Spleen (tissue), 11 donors: ENCODE measurements at regions not wholly inside any gene's neighbourhood (a gene's known extent, or its start where the extent isn't known, plus 50 kb on each side); places are given as distances from the start of the nearest gene placed in this dataset.

Source experiments
- DNase-seq: peaks from one replicate; pipeline ENCODE4 v3.0.0-alpha.2; 2020
- H3K27ac ChIP-seq, 8 donors: fragments of 200-600 bp; sonication (generic) in 7 of 8; 1 replicate in 4 of 8; 2 replicates in 4 of 8; pipeline versions ENCODE4 v1.5.0 to v1.8.0; 2016 to 2021; ENCODE audit warnings: inconsistent platforms in 4 of 8, mild to moderate bottlenecking in 4 of 8, moderate library complexity in 1 of 8
- H3K27me3 ChIP-seq, 7 donors: fragments of 200-600 bp; sonication (generic) in 6 of 7; replicated peaks in 1 of 7; 1 replicate in 4 of 7; 2 replicates in 3 of 7; pipeline versions ENCODE4 v1.5.0 to v1.8.0; 2016 to 2021; ENCODE audit warnings: inconsistent platforms in 3 of 7, mild to moderate bottlenecking in 1 of 7
- H3K36me3 ChIP-seq, 6 donors: fragments of 200-600 bp; sonication (generic) in 5 of 6; 1 replicate in 4 of 6; 2 replicates in 2 of 6; pipeline versions ENCODE4 v1.5.0 to v1.8.0; 2016 to 2021; ENCODE audit warnings: inconsistent platforms in 2 of 6
- H3K4me1 ChIP-seq, 6 donors: fragments of 200-600 bp; sonication (generic) in 5 of 6; 1 replicate in 3 of 6; 2 replicates in 3 of 6; pipeline versions ENCODE4 v1.5.0 to v1.8.0; 2016 to 2021; ENCODE audit warnings: inconsistent platforms in 3 of 6
- H3K4me3 ChIP-seq, 8 donors: fragments of 200-600 bp; sonication (generic) in 7 of 8; 1 replicate in 4 of 8; 2 replicates in 4 of 8; pipeline versions ENCODE4 v1.5.0 to v1.8.0; 2016 to 2021; ENCODE audit warnings: inconsistent platforms in 4 of 8, mild to moderate bottlenecking in 4 of 8, moderate library complexity in 2 of 8
- H3K9me3 ChIP-seq, 8 donors: fragments of 200-600 bp; sonication (generic) in 7 of 8; 1 replicate in 4 of 8; 2 replicates in 4 of 8; pipeline versions ENCODE4 v1.5.0 to v1.8.0; 2016 to 2021; ENCODE audit warnings: inconsistent platforms in 4 of 8
- POLR2A ChIP-seq, 3 donors: fragments of 450-650 bp; IDR thresholded peaks; one replicate each; pipeline ENCODE4 v1.5.1; 2017; ENCODE audit warnings: antibody characterized with exemption in 3 of 3, mild to moderate bottlenecking in 1 of 3
- POLR2AphosphoS5 ChIP-seq, 3 donors: sonication (generic); formaldehyde crosslinking; IDR thresholded peaks; one replicate each; pipeline ENCODE4 v1.5.1; 2017; ENCODE audit warnings: antibody characterized with exemption in 3 of 3
- WGBS, 5 donors: extraction: QIAGEN DNeasy Blood & Tissue Kit in 3 of 5; methylation state at CpG; one replicate each; pipeline versions ENCODE4 v1.1.5 to v1.1.7; 2013 to 2018; 5-methylcytosine and 5-hydroxymethylcytosine counted together
- intact Hi-C: fragments of 100-400 bp; cut with DNase I; formaldehyde crosslinking; loops from one replicate; pipeline ENCODE4 v1.15.0; 2023; ENCODE audit warnings: low total_unique reads
- TF ChIP-seq, protein P1 (sequence below), 11 experiments: fragments of 200-600 bp in 7 of 11; fragments of 450-650 bp in 4 of 11; sonication (generic) in 4 of 11; IDR thresholded peaks in 8 of 11; conservative IDR thresholded peaks in 3 of 11; 1 replicate in 7 of 11; 2 replicates in 4 of 11; pipeline versions ENCODE4 v1.4.0 to v1.8.0; 2016 to 2021; ENCODE audit warnings: antibody characterized with exemption in 11 of 11, inconsistent platforms in 4 of 11, mild to moderate bottlenecking in 1 of 11
- donor health status: healthy with polysubstance abuse.
- donor health status: DM: no; HTN: no; CAD: no; lungs with moderate emphysema.
- donor health status: DM: no; HTN: no; CAD: no.
- donor health status: Bipolar disorder and iron deficiency.
- donor health status: healthy.
- donor health status: DM: no; HTN: no; CAD: no.
- donor health status: DM: yes; HTN: yes; CAD: no.

DNA sequence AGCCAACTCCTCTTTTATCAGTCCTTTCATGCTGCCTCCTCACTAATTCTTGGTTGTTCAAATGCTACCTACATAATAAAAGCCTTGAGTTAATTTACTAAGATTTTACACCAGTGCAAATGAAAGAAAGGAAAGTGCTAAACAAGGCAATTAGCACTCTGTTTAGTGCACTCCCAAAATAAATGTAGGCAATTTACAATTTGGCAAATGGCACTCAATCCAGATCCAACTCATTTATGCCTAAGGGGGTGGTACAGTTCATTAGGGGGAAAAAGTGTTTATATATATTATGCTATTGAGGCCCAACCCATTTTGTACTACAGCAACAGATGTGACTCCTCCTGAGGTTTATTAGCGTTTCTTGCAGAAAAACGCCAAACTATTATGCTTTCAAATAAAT, 370.1 kb downstream of the NR2F2 start:
- H3K9me3 ChIP-seq, result no peaks in the 10 kb centered on the region
- no peaks in the 10 kb centered on the region for H3K4me1 ChIP-seq
- TF ChIP-seq POLR2AphosphoS5 (IDR thresholded peaks at IDR 0.05), result no peak
- no peak for TF ChIP-seq POLR2A (IDR thresholded peaks at IDR 0.05)
- TF ChIP-seq, protein P1, sequence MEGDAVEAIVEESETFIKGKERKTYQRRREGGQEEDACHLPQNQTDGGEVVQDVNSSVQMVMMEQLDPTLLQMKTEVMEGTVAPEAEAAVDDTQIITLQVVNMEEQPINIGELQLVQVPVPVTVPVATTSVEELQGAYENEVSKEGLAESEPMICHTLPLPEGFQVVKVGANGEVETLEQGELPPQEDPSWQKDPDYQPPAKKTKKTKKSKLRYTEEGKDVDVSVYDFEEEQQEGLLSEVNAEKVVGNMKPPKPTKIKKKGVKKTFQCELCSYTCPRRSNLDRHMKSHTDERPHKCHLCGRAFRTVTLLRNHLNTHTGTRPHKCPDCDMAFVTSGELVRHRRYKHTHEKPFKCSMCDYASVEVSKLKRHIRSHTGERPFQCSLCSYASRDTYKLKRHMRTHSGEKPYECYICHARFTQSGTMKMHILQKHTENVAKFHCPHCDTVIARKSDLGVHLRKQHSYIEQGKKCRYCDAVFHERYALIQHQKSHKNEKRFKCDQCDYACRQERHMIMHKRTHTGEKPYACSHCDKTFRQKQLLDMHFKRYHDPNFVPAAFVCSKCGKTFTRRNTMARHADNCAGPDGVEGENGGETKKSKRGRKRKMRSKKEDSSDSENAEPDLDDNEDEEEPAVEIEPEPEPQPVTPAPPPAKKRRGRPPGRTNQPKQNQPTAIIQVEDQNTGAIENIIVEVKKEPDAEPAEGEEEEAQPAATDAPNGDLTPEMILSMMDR (IDR thresholded peaks at IDR 0.05 in 8 of 11, conservative IDR thresholded peaks at IDR 0.05 in 3 of 11), result no peak
- WGBS, 5 donors, result 55 to 80% (median 63%) methylated on average over 2 of the region's 2 CpGs
- no peaks in the 10 kb centered on the region for H3K27me3 ChIP-seq
- DNase-seq, result no peak
- H3K4me3 ChIP-seq, result no peak overlapping the region
- intact Hi-C loops, result no loop called here
- no peaks in the 10 kb centered on the region for H3K36me3 ChIP-seq
- no peak overlapping the region for H3K27ac ChIP-seq

DNA sequence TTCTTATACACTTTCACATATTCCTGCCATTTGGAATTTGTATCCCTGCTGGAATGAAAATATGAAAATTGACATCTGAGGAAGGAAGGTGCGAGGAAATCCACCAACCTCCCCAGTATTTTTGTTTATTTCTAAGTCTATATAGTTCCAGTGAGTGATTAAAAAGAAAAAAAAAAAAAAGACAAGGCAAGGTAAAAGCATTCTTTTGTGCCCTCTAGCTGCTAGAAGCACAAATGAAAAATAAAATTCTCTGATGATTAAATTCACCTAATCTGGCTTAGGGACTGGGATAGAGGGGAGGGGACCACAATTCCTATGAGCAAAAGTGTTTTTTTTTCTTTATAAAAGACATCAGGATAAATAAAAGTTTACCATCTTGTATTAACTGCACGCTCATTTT, 370.9 kb downstream of the NR2F2 start:
- DNase-seq, result no peak
- WGBS, 5 donors, result 77 to 81% (median 80%) methylated on average over 2 of the region's 2 CpGs
- intact Hi-C loops, result no loop called here
- Histone ChIP-seq H3K27me3 (no peaks in the 10 kb centered on the region), H3K36me3 (no peaks in the 10 kb centered on the region), H3K27ac (no peak overlapping the region), H3K4me3 (no peak overlapping the region), H3K9me3 (no peaks in the 10 kb centered on the region), H3K4me1 (no peaks in the 10 kb centered on the region)
- TF ChIP-seq POLR2AphosphoS5 (IDR thresholded peaks at IDR 0.05), result no peak
- TF ChIP-seq, protein P1 (IDR thresholded peaks at IDR 0.05 in 8 of 11, conservative IDR thresholded peaks at IDR 0.05 in 3 of 11), result no peak
- no peak for TF ChIP-seq POLR2A (IDR thresholded peaks at IDR 0.05)

DNA sequence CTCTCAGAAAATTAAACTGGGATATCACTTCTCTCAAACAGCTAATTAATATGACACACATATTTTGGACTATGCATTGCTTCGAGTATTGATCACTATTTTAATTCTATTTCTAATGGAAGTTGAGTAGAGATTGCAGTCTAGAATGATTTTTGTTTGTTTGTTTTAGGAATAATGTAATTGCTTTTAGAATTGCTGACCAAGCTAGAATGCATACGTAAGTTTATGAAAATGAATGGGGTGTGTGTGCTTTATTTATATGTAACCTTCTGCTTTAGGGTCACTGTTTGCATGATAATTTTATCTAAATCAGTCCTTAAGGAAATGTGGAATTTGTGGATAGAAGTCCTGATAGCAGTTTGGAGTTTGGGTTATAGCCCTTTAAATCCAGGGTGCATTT, 371.4 kb downstream of the NR2F2 start:
- Histone ChIP-seq H3K36me3 (no peaks in the 10 kb centered on the region), H3K4me1 (no peaks in the 10 kb centered on the region), H3K4me3 (no peak overlapping the region), H3K9me3 (no peaks in the 10 kb centered on the region), H3K27me3 (no peaks in the 10 kb centered on the region), H3K27ac (no peak overlapping the region)
- 57 to 68% (median 60%) methylated on average over 2 of the region's 2 CpGs for WGBS, 5 donors
- DNase-seq, result no peak
- no peak for TF ChIP-seq POLR2AphosphoS5 (IDR thresholded peaks at IDR 0.05)
- no peak for TF ChIP-seq POLR2A (IDR thresholded peaks at IDR 0.05)
- TF ChIP-seq, protein P1 (IDR thresholded peaks at IDR 0.05 in 8 of 11, conservative IDR thresholded peaks at IDR 0.05 in 3 of 11), result no peak
- intact Hi-C loops, result no loop called here

DNA sequence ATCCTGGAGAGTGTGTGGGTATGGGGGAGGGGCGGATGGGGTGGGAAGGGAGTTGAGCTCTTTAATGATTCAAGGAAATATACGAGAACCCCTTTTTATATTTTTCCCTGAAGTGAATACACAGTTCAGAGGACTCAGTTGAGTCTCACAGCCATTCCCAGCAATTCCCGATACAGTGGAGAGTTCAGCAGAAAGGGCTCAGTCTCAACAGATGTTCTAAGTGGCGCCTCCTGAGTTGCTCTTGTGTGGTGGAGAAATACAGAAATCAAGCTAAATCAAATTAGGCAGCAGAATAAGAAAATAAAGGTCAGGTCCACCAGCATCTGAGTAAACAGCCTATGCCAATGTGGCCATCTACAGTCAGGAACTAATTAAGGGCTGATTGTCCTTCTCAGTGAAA, 372.1 kb downstream of the NR2F2 start:
- Histone ChIP-seq H3K27ac (no peak overlapping the region), H3K4me3 (no peak overlapping the region), H3K27me3 (no peaks in the 10 kb centered on the region), H3K4me1 (no peaks in the 10 kb centered on the region), H3K9me3 (no peaks in the 10 kb centered on the region), H3K36me3 (no peaks in the 10 kb centered on the region)
- WGBS, 5 donors, result 41 to 48% (median 48%) methylated on average over 4 of the region's 4 CpGs
- intact Hi-C loops, result no loop called here
- DNase-seq, result no peak
- no peak for TF ChIP-seq POLR2A (IDR thresholded peaks at IDR 0.05)
- TF ChIP-seq, protein P1 (IDR thresholded peaks at IDR 0.05 in 8 of 11, conservative IDR thresholded peaks at IDR 0.05 in 3 of 11), result no peak
- no peak for TF ChIP-seq POLR2AphosphoS5 (IDR thresholded peaks at IDR 0.05)
